ENCODE measurements at regions not wholly inside any gene's neighbourhood (a gene's known extent, or its start where the extent isn't known, plus 50 kb on each side); places are given as distances from the start of the nearest gene placed in this dataset.

GRCh38 chr11:112744041-112744440 is 217.2 kb upstream of the NCAM1 start:
- no peak for TF ChIP-seq ZNF530 (CRISPR knock-in tag; IDR thresholded peaks at IDR 0.05; ENCODE audit: low read depth)
- intact Hi-C loops (cut with micrococcal nuclease; ENCODE audit: unreplicated experiment) (no loop called here), in situ Hi-C loops (cut with HindIII; ENCODE audit: extremely low pct_ligation_motif_present, low pct_unique_long_range_greater_than_20kb) (no loop called here)
- H3K9me3 ChIP-seq (ENCODE audit: low read length) = no peaks in the 10 kb centered on the region
- 8% methylated on average over 2 of the region's 2 CpGs for WGBS (ENCODE audit: low lambda C conversion rate)
- CTCF ChIA-PET (ENCODE audit: low intra/inter-chr PET ratio, low total read pairs) = no interaction called here
- no peak overlapping the region for H3K27ac ChIP-seq (ENCODE audit: extremely low read length, insufficient read depth, low read length)
- H3K4me1 ChIP-seq (ENCODE audit: insufficient read depth, low read length) = no peaks in the 10 kb centered on the region
- FAIRE-seq (no peak), ATAC-seq (no peak), DNase-seq (ENCODE audit: low spot score) (no peak)
- H2AFZ ChIP-seq (ENCODE audit: low read length) = no peak overlapping the region
- H3K36me3 ChIP-seq (replicated peaks in 1 of 2; ENCODE audit: control insufficient read depth in 1 of 2, insufficient read depth in 2 of 2, low read length in 2 of 2) = no peaks in the 10 kb centered on the region
- BruUV-seq (replicated peaks) = no TSS peak
- H3K79me2 ChIP-seq (ENCODE audit: insufficient read depth, low read length) = no peaks in the 10 kb centered on the region
- H3K4me3 ChIP-seq (replicated peaks in 1 of 3; ENCODE audit: insufficient read depth in 1 of 3, low read depth in 2 of 3, low read length in 3 of 3) = no peak overlapping the region
- no peaks in the 10 kb centered on the region for H4K20me1 ChIP-seq (ENCODE audit: insufficient read depth, low read length)
- no peak overlapping the region for H3K4me2 ChIP-seq (ENCODE audit: low read depth, low read length)
- no peak overlapping the region for H3K9ac ChIP-seq (ENCODE audit: insufficient read depth, low read depth, low read length)
- peaks cover 6 to 22% of the 10 kb centered on the region in 2 experiments; a peak in 4 of 5 replicates for H3K27me3 ChIP-seq (ENCODE audit: control insufficient read depth in 1 of 2, insufficient read depth in 2 of 2, low read length in 2 of 2)
- POLR2A ChIA-PET = no interaction called here

DNA sequence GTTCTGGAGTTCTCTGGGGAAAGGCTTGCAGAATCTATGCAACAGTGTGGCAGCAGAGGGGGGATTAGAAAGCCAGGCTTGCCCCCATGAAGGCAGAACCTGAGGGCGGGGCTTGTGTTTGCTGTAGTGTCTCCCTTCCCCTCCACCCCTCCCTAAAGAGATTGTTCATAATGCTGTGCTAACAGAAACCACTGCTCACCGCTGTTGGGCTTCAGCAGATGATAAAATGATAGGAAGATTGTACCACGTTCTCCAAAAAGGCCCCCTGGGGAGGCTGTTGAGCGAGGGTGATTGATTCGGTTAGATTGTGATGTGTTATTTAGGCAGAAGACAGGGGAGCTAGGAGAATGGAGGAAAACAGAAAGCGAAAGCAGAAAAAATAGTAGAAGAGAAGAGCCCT is 215.2 kb upstream of the NCAM1 start:
- Histone ChIP-seq H2AFZ (ENCODE audit: low read length) (no peak overlapping the region), H3K9ac (ENCODE audit: insufficient read depth, low read depth, low read length) (no peak overlapping the region), H3K36me3 (replicated peaks in 1 of 2; ENCODE audit: control insufficient read depth in 1 of 2, insufficient read depth in 2 of 2, low read length in 2 of 2) (no peaks in the 10 kb centered on the region), H4K20me1 (ENCODE audit: insufficient read depth, low read length) (no peaks in the 10 kb centered on the region), H3K9me3 (ENCODE audit: low read length) (no peaks in the 10 kb centered on the region), H3K27me3 (ENCODE audit: control insufficient read depth in 1 of 2, insufficient read depth in 2 of 2, low read length in 2 of 2) (peaks cover 4 to 25% of the 10 kb centered on the region in 2 experiments; a peak in 4 of 5 replicates), H3K4me3 (replicated peaks in 1 of 3; ENCODE audit: insufficient read depth in 1 of 3, low read depth in 2 of 3, low read length in 3 of 3) (no peak overlapping the region), H3K27ac (ENCODE audit: extremely low read length, insufficient read depth, low read length) (no peak overlapping the region), H3K4me2 (ENCODE audit: low read depth, low read length) (no peak overlapping the region), H3K4me1 (ENCODE audit: insufficient read depth, low read length) (no peaks in the 10 kb centered on the region), H3K79me2 (ENCODE audit: insufficient read depth, low read length) (no peaks in the 10 kb centered on the region)
- ChIA-PET POLR2A (no interaction called here), CTCF (ENCODE audit: low intra/inter-chr PET ratio, low total read pairs) (no interaction called here)
- WGBS (ENCODE audit: low lambda C conversion rate) = under 1% methylated on average over 6 of the region's 6 CpGs
- no peak for DNase-seq (ENCODE audit: low spot score)
- in situ Hi-C loops (cut with HindIII; ENCODE audit: extremely low pct_ligation_motif_present, low pct_unique_long_range_greater_than_20kb) = no loop called here
- no TSS peak for BruUV-seq (replicated peaks)
- no peak for FAIRE-seq
- ATAC-seq = no peak
- intact Hi-C loops (cut with micrococcal nuclease; ENCODE audit: unreplicated experiment) = no loop called here
- TF ChIP-seq CHD4 (IDR thresholded peaks at IDR 0.05; ENCODE audit: borderline replicate concordance, low read length) (no peak), POGZ (CRISPR knock-in tag; IDR thresholded peaks at IDR 0.05) (no peak), ZNF18 (CRISPR knock-in tag; IDR thresholded peaks at IDR 0.05; ENCODE audit: insufficient replicate concordance) (no peak), ZNF256 (CRISPR knock-in tag; conservative IDR thresholded peaks at IDR 0.05) (no peak), DPF2 (CRISPR knock-in tag; IDR thresholded peaks at IDR 0.05; ENCODE audit: borderline replicate concordance, low read depth) (no peak), ZBTB8A (CRISPR knock-in tag; IDR thresholded peaks at IDR 0.05; ENCODE audit: borderline replicate concordance, low read depth) (no peak), MTA1 (CRISPR knock-in tag; IDR thresholded peaks at IDR 0.05; ENCODE audit: borderline replicate concordance) (no peak), ZNF335 (CRISPR knock-in tag; IDR thresholded peaks at IDR 0.05) (no peak)
- TF ChIP-seq, protein P1, sequence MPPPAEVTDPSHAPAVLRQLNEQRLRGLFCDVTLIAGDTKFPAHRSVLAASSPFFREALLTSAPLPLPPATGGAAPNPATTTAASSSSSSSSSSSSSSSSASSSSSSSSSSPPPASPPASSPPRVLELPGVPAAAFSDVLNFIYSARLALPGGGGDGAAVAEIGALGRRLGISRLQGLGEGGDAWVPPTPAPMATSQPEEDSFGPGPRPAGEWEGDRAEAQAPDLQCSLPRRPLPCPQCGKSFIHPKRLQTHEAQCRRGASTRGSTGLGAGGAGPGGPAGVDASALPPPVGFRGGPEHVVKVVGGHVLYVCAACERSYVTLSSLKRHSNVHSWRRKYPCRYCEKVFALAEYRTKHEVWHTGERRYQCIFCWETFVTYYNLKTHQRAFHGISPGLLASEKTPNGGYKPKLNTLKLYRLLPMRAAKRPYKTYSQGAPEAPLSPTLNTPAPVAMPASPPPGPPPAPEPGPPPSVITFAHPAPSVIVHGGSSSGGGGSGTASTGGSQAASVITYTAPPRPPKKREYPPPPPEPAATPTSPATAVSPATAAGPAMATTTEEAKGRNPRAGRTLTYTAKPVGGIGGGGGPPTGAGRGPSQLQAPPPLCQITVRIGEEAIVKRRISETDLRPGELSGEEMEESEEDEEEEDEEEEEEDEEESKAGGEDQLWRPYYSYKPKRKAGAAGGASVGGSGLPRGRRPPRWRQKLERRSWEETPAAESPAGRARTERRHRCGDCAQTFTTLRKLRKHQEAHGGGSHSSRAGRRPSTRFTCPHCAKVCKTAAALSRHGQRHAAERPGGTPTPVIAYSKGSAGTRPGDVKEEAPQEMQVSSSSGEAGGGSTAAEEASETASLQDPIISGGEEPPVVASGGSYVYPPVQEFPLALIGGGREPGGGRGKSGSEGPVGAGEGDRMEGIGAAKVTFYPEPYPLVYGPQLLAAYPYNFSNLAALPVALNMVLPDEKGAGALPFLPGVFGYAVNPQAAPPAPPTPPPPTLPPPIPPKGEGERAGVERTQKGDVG (CRISPR knock-in tag; IDR thresholded peaks at IDR 0.05; ENCODE audit: borderline replicate concordance) = no peak
- TF ChIP-seq, protein P2, sequence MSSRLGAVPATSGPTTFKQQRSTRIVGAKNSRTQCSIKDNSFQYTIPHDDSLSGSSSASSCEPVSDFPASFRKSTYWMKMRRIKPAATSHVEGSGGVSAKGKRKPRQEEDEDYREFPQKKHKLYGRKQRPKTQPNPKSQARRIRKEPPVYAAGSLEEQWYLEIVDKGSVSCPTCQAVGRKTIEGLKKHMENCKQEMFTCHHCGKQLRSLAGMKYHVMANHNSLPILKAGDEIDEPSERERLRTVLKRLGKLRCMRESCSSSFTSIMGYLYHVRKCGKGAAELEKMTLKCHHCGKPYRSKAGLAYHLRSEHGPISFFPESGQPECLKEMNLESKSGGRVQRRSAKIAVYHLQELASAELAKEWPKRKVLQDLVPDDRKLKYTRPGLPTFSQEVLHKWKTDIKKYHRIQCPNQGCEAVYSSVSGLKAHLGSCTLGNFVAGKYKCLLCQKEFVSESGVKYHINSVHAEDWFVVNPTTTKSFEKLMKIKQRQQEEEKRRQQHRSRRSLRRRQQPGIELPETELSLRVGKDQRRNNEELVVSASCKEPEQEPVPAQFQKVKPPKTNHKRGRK (CRISPR knock-in tag; IDR thresholded peaks at IDR 0.05) = no peak

Measured in HepG2 (cell line).